Panc1 (cell line): ENCODE measurements at regions not wholly inside any gene's neighbourhood (a gene's known extent, or its start where the extent isn't known, plus 50 kb on each side); places are given as distances from the start of the nearest gene placed in this dataset.
"Not testable (repeated sequence)": the region's sequence is repeated elsewhere in the genome, so short reads cannot be mapped to it uniquely, and the experiment has no call there.

Experiments used
- ATAC-seq: fragments of 200-7000 bp; cut with Tn5 transposase; 2 replicates; pipeline ENCODE4 v1.9.1; 2020; ENCODE audit warnings: mild to moderate bottlenecking, moderate library complexity
- BruUV-seq: library from RNA; stranded (reverse); fragments of 400-500 nt; replicated peaks from 2 replicates; lab custom pipeline; 2021; lab: Mats Ljungman, UMichigan
- CTCF ChIA-PET: fragments of 300-600 bp; sonication (Branson Sonifier 250); formaldehyde crosslinking; loops from one replicate; lab custom pipeline; 2022; ENCODE audit warnings: antibody characterized with exemption; lab: Charles Lee
- POLR2A ChIA-PET: fragments of 300-600 bp; sonication (Branson Sonifier 250); formaldehyde crosslinking; loops from one replicate; lab custom pipeline; 2022; ENCODE audit warnings: antibody characterized with exemption; lab: Charles Lee
- DNase-seq: peaks from one replicate; pipeline ENCODE4 v3.0.0-alpha.2; 2010; ENCODE audit warnings: low read depth, low spot score
- H3K27ac ChIP-seq: 2 replicates; pipeline ENCODE4 v1.5.1; 2011; ENCODE audit warnings: mild to moderate bottlenecking, low read length, inconsistent platforms
- H3K27me3 ChIP-seq: fragments of 200-500 bp; sonication (Bioruptor generic); 2 replicates; pipeline ENCODE4 v1.6.0; 2014; ENCODE audit warnings: low read length, inconsistent platforms; ENCODE audit not compliant: control insufficient read depth, insufficient read depth
- H3K36me3 ChIP-seq: fragments of 200-500 bp; sonication (Bioruptor generic); 2 replicates; pipeline ENCODE4 v1.5.1; 2014; ENCODE audit warnings: inconsistent platforms, mild to moderate bottlenecking, low read length, moderate library complexity; ENCODE audit not compliant: control insufficient read depth, insufficient read depth
- H3K4me1 ChIP-seq: 2 replicates; pipeline ENCODE4 v1.5.1; 2011; ENCODE audit warnings: inconsistent platforms, mild to moderate bottlenecking, low read length, moderate library complexity; ENCODE audit not compliant: control insufficient read depth, insufficient read depth
- H3K4me3 ChIP-seq, 2 experiments: 2 replicates each; pipeline ENCODE4 v1.5.1; 2011 to 2012; ENCODE audit warnings: low read depth in 2 of 2, low read length in 2 of 2, mild to moderate bottlenecking in 2 of 2, inconsistent platforms in 1 of 2, moderate library complexity in 1 of 2
- H3K9me3 ChIP-seq: fragments of 200-500 bp; sonication (Bioruptor generic); 2 replicates; pipeline ENCODE4 v1.5.1; 2014; ENCODE audit warnings: low read depth, mild to moderate bottlenecking, inconsistent platforms, low read length, moderate library complexity; ENCODE audit not compliant: control insufficient read depth, insufficient read depth
- POLR2AphosphoS5 ChIP-seq: IDR thresholded peaks from 2 replicates; pipeline ENCODE4 v1.6.1; 2012; ENCODE audit warnings: mild to moderate bottlenecking, low read depth, low read length, moderate library complexity
- SIN3A ChIP-seq: IDR thresholded peaks from 2 replicates; pipeline ENCODE4 v1.6.1; 2012; ENCODE audit warnings: low read depth, mild to moderate bottlenecking, low read length, moderate library complexity, borderline replicate concordance; ENCODE audit not compliant: insufficient read depth
- TCF7L2 ChIP-seq: IDR thresholded peaks from 2 replicates; pipeline ENCODE4 v1.6.1; 2011; ENCODE audit warnings: mild to moderate bottlenecking, low read depth, low read length, inconsistent platforms
- in situ Hi-C: cut with HindIII; loops from 2 replicates; pipeline ENCODE4 v1.10.0; 2016; ENCODE audit warnings: low sequenced_read_pairs, low pct_unique_long_range_greater_than_20kb
- intact Hi-C: fragments of 100-400 bp; cut with micrococcal nuclease; formaldehyde crosslinking; loops from one replicate; pipeline ENCODE4 v1.10.0; 2022; ENCODE audit not compliant: unreplicated experiment
- TF ChIP-seq, protein P1 (sequence below), 2 experiments: IDR thresholded peaks; 2 replicates each; pipeline ENCODE4 v1.6.1; 2011 to 2012; ENCODE audit warnings: low read depth in 2 of 2, control low read depth in 1 of 2, low read length in 1 of 2, mild to moderate bottlenecking in 1 of 2, moderate library complexity in 1 of 2; ENCODE audit not compliant: insufficient read depth in 1 of 2
- TF ChIP-seq, protein P2 (sequence below): fragments of 450-650 bp; IDR thresholded peaks from 2 replicates; pipeline ENCODE4 v1.5.1; 2017; ENCODE audit warnings: mild to moderate bottlenecking

DNA sequence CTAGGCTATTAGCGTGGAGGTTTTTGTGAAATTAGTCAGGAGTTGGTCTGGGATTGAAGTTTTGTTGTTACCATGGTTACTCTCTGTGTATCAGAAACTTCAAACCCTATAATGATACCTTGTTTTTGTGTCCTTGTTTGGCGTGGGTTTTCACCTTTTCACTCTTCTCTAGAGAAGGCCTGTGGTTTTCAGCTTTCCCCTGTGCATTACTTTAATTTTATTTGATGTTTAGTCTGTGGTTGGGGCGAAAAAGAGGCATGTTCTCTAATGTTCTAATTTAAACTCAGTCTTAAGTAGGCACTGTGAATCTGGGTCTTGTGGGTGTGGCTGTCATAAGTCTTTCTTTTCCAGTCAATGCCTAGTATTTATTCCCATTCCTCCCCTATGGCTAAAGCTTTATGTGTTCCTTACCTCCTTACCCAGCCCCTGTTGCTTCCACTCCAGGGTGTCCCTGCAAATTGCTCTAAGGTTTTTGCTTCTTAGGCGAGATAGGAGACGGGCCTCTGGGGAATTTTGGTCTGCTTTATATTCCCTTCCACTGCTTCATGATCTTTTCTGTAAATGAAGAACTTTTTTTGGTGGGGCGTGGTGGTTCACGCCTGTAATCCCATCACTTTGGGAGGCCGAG lies 125.1 kb upstream of the XIST start:
- no peaks in the 10 kb centered on the region for H3K27me3 ChIP-seq
- TF ChIP-seq, protein P1, sequence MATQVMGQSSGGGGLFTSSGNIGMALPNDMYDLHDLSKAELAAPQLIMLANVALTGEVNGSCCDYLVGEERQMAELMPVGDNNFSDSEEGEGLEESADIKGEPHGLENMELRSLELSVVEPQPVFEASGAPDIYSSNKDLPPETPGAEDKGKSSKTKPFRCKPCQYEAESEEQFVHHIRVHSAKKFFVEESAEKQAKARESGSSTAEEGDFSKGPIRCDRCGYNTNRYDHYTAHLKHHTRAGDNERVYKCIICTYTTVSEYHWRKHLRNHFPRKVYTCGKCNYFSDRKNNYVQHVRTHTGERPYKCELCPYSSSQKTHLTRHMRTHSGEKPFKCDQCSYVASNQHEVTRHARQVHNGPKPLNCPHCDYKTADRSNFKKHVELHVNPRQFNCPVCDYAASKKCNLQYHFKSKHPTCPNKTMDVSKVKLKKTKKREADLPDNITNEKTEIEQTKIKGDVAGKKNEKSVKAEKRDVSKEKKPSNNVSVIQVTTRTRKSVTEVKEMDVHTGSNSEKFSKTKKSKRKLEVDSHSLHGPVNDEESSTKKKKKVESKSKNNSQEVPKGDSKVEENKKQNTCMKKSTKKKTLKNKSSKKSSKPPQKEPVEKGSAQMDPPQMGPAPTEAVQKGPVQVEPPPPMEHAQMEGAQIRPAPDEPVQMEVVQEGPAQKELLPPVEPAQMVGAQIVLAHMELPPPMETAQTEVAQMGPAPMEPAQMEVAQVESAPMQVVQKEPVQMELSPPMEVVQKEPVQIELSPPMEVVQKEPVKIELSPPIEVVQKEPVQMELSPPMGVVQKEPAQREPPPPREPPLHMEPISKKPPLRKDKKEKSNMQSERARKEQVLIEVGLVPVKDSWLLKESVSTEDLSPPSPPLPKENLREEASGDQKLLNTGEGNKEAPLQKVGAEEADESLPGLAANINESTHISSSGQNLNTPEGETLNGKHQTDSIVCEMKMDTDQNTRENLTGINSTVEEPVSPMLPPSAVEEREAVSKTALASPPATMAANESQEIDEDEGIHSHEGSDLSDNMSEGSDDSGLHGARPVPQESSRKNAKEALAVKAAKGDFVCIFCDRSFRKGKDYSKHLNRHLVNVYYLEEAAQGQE (IDR thresholded peaks at IDR 0.05; ENCODE audit: insufficient read depth in 1 of 2, low read depth in 2 of 2, low read length in 1 of 2) = no peak
- TF ChIP-seq TCF7L2 = no peak
- no peak for TF ChIP-seq SIN3A
- TF ChIP-seq, protein P2, sequence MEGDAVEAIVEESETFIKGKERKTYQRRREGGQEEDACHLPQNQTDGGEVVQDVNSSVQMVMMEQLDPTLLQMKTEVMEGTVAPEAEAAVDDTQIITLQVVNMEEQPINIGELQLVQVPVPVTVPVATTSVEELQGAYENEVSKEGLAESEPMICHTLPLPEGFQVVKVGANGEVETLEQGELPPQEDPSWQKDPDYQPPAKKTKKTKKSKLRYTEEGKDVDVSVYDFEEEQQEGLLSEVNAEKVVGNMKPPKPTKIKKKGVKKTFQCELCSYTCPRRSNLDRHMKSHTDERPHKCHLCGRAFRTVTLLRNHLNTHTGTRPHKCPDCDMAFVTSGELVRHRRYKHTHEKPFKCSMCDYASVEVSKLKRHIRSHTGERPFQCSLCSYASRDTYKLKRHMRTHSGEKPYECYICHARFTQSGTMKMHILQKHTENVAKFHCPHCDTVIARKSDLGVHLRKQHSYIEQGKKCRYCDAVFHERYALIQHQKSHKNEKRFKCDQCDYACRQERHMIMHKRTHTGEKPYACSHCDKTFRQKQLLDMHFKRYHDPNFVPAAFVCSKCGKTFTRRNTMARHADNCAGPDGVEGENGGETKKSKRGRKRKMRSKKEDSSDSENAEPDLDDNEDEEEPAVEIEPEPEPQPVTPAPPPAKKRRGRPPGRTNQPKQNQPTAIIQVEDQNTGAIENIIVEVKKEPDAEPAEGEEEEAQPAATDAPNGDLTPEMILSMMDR = no peak
- no peak for TF ChIP-seq POLR2AphosphoS5
- no peak for ATAC-seq
- no peak for DNase-seq
- CTCF ChIA-PET = no interaction called here
- H3K4me1 ChIP-seq = no peaks in the 10 kb centered on the region; the same call in 1 of the 2 replicates
- H3K4me3 ChIP-seq = no peak overlapping the region
- BruUV-seq = no TSS peak
- in situ Hi-C loops (no loop called here), intact Hi-C loops (no loop called here)
- no peak overlapping the region for H3K27ac ChIP-seq
- POLR2A ChIA-PET = no interaction called here
- no peaks in the 10 kb centered on the region; the same call in 1 of the 2 replicates for H3K36me3 ChIP-seq
- H3K9me3 ChIP-seq = no peaks in the 10 kb centered on the region

DNA sequence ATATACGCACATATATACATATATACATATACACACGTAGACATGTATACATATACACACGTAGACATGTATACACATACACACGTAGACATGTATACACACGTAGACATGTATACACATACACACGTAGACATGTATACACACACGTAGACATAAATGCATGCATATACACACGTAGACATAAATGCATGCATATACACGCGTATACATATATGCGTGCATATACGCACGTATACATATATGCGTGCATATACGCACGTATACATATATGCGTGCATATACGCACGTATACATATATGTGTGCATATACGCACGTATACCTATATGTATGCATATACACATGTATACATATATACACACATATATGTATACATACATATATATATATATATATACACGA lies 114.9 kb upstream of the XIST start:
- DNase-seq, intact Hi-C loops, ATAC-seq, H3K36me3 ChIP-seq, H3K4me3 ChIP-seq, BruUV-seq, CTCF ChIA-PET, H3K9me3 ChIP-seq, POLR2A ChIA-PET, H3K27me3 ChIP-seq, in situ Hi-C loops, H3K4me1 ChIP-seq, H3K27ac ChIP-seq: not testable (repeated sequence)

DNA sequence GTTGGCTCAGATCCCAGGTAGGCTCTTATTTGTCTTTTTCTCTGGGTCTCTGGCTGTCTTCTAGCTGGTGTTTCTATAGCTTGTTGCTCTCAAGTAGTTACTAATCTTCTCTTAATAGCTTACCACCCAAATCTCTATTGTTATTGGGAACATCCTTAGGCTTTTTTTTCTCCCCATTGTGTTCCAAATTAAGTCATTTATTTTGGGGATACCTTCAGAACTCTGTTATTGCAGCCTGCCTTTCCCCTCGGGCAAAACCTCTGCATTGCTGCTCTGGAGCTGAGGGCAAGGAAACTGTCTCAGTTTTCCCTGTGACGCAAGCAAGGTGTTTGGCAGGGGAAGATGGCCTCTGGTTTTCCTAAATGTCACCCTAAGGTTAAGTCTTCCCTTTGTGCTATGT lies 113.3 kb upstream of the XIST start:
- Histone ChIP-seq H3K27ac (no peak overlapping the region), H3K36me3 (no peaks in the 10 kb centered on the region), H3K4me1 (no peaks in the 10 kb centered on the region), H3K27me3 (no peaks in the 10 kb centered on the region), H3K4me3 (no peak overlapping the region), H3K9me3 (no peaks in the 10 kb centered on the region)
- POLR2A ChIA-PET = no interaction called here
- TF ChIP-seq SIN3A (no peak), TCF7L2 (no peak), POLR2AphosphoS5 (no peak)
- TF ChIP-seq, protein P1 (IDR thresholded peaks at IDR 0.05; ENCODE audit: insufficient read depth in 1 of 2, low read depth in 2 of 2, low read length in 1 of 2) = no peak
- TF ChIP-seq, protein P2 = no peak
- BruUV-seq = no TSS peak
- ATAC-seq = no peak
- CTCF ChIA-PET = no interaction called here
- intact Hi-C loops (no loop called here), in situ Hi-C loops (no loop called here)
- DNase-seq = no peak
